PC-3 (cell line): ENCODE measurements at regions not wholly inside any gene's neighbourhood (a gene's known extent, or its start where the extent isn't known, plus 50 kb on each side); places are given as distances from the start of the nearest gene placed in this dataset.
A peak's percentile ranks its signal among the peaks of the same experiment; 100 is the strongest.

ENCODE experiments used
- ATAC-seq: fragments of 200-7000 bp; cut with Tn5 transposase; 2 replicates; pipeline ENCODE4 v1.9.1; 2020; ENCODE audit warnings: mild to moderate bottlenecking, moderate library complexity
- BruUV-seq: library from RNA; stranded (reverse); fragments of 400-500 nt; replicated peaks from 2 replicates; lab custom pipeline; 2021; lab: Mats Ljungman, UMichigan
- CTCF ChIA-PET: fragments of 300-600 bp; sonication (Branson Sonifier 250); formaldehyde crosslinking; loops from one replicate; lab custom pipeline; 2022; ENCODE audit warnings: antibody characterized with exemption; lab: Charles Lee
- POLR2A ChIA-PET: fragments of 300-600 bp; sonication (Branson Sonifier 250); formaldehyde crosslinking; loops from one replicate; lab custom pipeline; 2022; ENCODE audit warnings: antibody characterized with exemption; ENCODE audit not compliant: unreplicated experiment; lab: Charles Lee
- DNase-seq: peaks from one replicate; pipeline ENCODE4 v3.0.0-alpha.2; 2015
- H2AFZ ChIP-seq: fragments of 300-600 bp; sonication (generic); 2 replicates; pipeline ENCODE4 v1.6.0; 2016; ENCODE audit warnings: antibody characterized with exemption, low read length
- H3F3A ChIP-seq: fragments of 300-600 bp; sonication (generic); one replicate; pipeline ENCODE4 v1.6.0; 2017; ENCODE audit warnings: antibody characterized with exemption, low read length, control low read depth, mild to moderate bottlenecking; ENCODE audit not compliant: unreplicated experiment
- H3K27ac ChIP-seq: fragments of 300-600 bp; sonication (generic); 2 replicates; pipeline ENCODE4 v1.5.1; 2016; ENCODE audit warnings: mild to moderate bottlenecking, low read length
- H3K27me3 ChIP-seq: fragments of 300-600 bp; sonication (generic); 2 replicates; pipeline ENCODE4 v1.6.1; 2016; ENCODE audit warnings: low read length, mixed read lengths
- H3K36me3 ChIP-seq: fragments of 300-600 bp; sonication (generic); 2 replicates; pipeline ENCODE4 v1.6.1; 2016; ENCODE audit warnings: low read depth, mixed run types, low read length, mixed read lengths
- H3K4me1 ChIP-seq: fragments of 300-600 bp; sonication (generic); 2 replicates; pipeline ENCODE4 v1.5.1; 2016; ENCODE audit warnings: low read length; ENCODE audit not compliant: insufficient read depth
- H3K4me2 ChIP-seq: fragments of 300-600 bp; sonication (generic); 2 replicates; pipeline ENCODE4 v1.6.0; 2016; ENCODE audit warnings: low read length
- H3K4me3 ChIP-seq: fragments of 300-600 bp; sonication (generic); 2 replicates; pipeline ENCODE4 v1.5.1; 2016; ENCODE audit warnings: mild to moderate bottlenecking, low read length, mixed read lengths
- H3K79me2 ChIP-seq: fragments of 300-600 bp; sonication (generic); 2 replicates; pipeline ENCODE4 v1.6.1; 2017; ENCODE audit warnings: low read length, mixed read lengths
- H3K9ac ChIP-seq: fragments of 300-600 bp; sonication (generic); 2 replicates; pipeline ENCODE4 v1.6.0; 2016; ENCODE audit warnings: mild to moderate bottlenecking, low read length
- H3K9me2 ChIP-seq: fragments of 300-600 bp; sonication (generic); replicated peaks from 2 replicates; pipeline ENCODE4 v1.6.1; 2016; ENCODE audit warnings: mixed run types, low read length, mixed read lengths
- H3K9me3 ChIP-seq: fragments of 300-600 bp; sonication (generic); 2 replicates; pipeline ENCODE4 v1.6.1; 2016; ENCODE audit warnings: low read length, mixed read lengths
- H4K20me1 ChIP-seq: fragments of 300-600 bp; sonication (generic); 2 replicates; pipeline ENCODE4 v1.6.1; 2016; ENCODE audit warnings: low read length, mixed read lengths
- CTCF ChIP-seq: fragments of 300-600 bp; sonication (generic); conservative IDR thresholded peaks from 2 replicates; pipeline ENCODE4 v1.5.1; 2017; ENCODE audit warnings: antibody characterized with exemption, low read depth, mild to moderate bottlenecking, low read length
- EZH2 ChIP-seq: fragments of 300-600 bp; sonication (generic); IDR thresholded peaks from one replicate; pipeline ENCODE4 v1.6.1; 2017; ENCODE audit warnings: antibody characterized with exemption, mild to moderate bottlenecking, low read length; ENCODE audit not compliant: unreplicated experiment
- EZH2phosphoT487 ChIP-seq: fragments of 300-600 bp; sonication (generic); IDR thresholded peaks from 2 replicates; pipeline ENCODE4 v1.6.1; 2018; ENCODE audit warnings: mild to moderate bottlenecking, antibody characterized with exemption, low read length, borderline replicate concordance
- intact Hi-C: fragments of 100-400 bp; cut with micrococcal nuclease; formaldehyde crosslinking; loops from 2 replicates; pipeline ENCODE4 v1.9.0; 2023

GRCh38 chr1:192436441-192437078, 119.8 kb downstream of the RGS21 start:
- Histone ChIP-seq H3K4me3 (no peak overlapping the region), H3K9me3 (no peaks in the 10 kb centered on the region), H4K20me1 (no peaks in the 10 kb centered on the region), H3K9ac (no peak overlapping the region), H3K27me3 (no peaks in the 10 kb centered on the region), H3K36me3 (no peaks in the 10 kb centered on the region), H3K27ac (no peak overlapping the region), H3K79me2 (no peaks in the 10 kb centered on the region), H3F3A (no peaks in the 10 kb centered on the region), H2AFZ (no peak overlapping the region), H3K4me2 (no peak overlapping the region), H3K4me1 (peaks cover 17% of the 10 kb centered on the region), H3K9me2 (no peaks in the 10 kb centered on the region)
- CTCF ChIA-PET: no interaction called here
- TF ChIP-seq CTCF (no peak), EZH2phosphoT487 (no peak), EZH2 (no peak)
- no TSS peak for BruUV-seq
- ATAC-seq (no peak), DNase-seq (no peak)
- POLR2A ChIA-PET: no interaction called here
- intact Hi-C loops: no loop called here

GRCh38 chr1:192438737-192439136, 121.9 kb downstream of the RGS21 start:
- H3K9me2 ChIP-seq: no peaks in the 10 kb centered on the region
- TF ChIP-seq EZH2phosphoT487: no peak
- TF ChIP-seq CTCF: no peak
- no peak for TF ChIP-seq EZH2
- no peaks in the 10 kb centered on the region for H4K20me1 ChIP-seq
- no peak overlapping the region for H3K9ac ChIP-seq
- peaks cover 29% of the 10 kb centered on the region for H3K4me1 ChIP-seq
- no peak overlapping the region for H3K4me3 ChIP-seq
- BruUV-seq: no TSS peak
- no peaks in the 10 kb centered on the region for H3F3A ChIP-seq
- H3K27ac ChIP-seq: peak overlapping the region; percentile 63
- no peaks in the 10 kb centered on the region for H3K36me3 ChIP-seq
- CTCF ChIA-PET: no interaction called here
- ATAC-seq (no peak), DNase-seq (no peak)
- no peaks in the 10 kb centered on the region for H3K27me3 ChIP-seq
- no peaks in the 10 kb centered on the region for H3K79me2 ChIP-seq
- no peak overlapping the region for H2AFZ ChIP-seq
- intact Hi-C loops: no loop called here
- POLR2A ChIA-PET: no interaction called here
- no peak overlapping the region for H3K4me2 ChIP-seq
- no peaks in the 10 kb centered on the region for H3K9me3 ChIP-seq

GRCh38 chr1:192439373-192440025, 122.7 kb downstream of the RGS21 start:
- no peak for TF ChIP-seq EZH2phosphoT487
- no peak for TF ChIP-seq EZH2
- TF ChIP-seq CTCF: no peak
- ATAC-seq (peak; percentile 94), DNase-seq (peak; percentile 83)
- ChIA-PET CTCF (no interaction called here), POLR2A (no interaction called here)
- BruUV-seq: no TSS peak
- H4K20me1 ChIP-seq: no peaks in the 10 kb centered on the region
- H3K27me3 ChIP-seq: no peaks in the 10 kb centered on the region
- peak overlapping the region; percentile 63 for H3K27ac ChIP-seq
- H2AFZ ChIP-seq: no peak overlapping the region
- no peaks in the 10 kb centered on the region for H3K9me2 ChIP-seq
- no peaks in the 10 kb centered on the region for H3K9me3 ChIP-seq
- H3K4me1 ChIP-seq: peaks cover 34% of the 10 kb centered on the region
- no peak overlapping the region for H3K9ac ChIP-seq
- no peak overlapping the region for H3K4me3 ChIP-seq
- no peaks in the 10 kb centered on the region for H3K36me3 ChIP-seq
- intact Hi-C loops: loop anchor here (10.0 kb wide), 1 partner anchor 1415 kb away; no protein-coding TSS in a partner anchor
- H3K4me2 ChIP-seq: peak overlapping the region; percentile 59
- H3F3A ChIP-seq: no peaks in the 10 kb centered on the region
- no peaks in the 10 kb centered on the region for H3K79me2 ChIP-seq
